ENCODE measurements at regions not wholly inside any gene's neighbourhood (a gene's known extent, or its start where the extent isn't known, plus 50 kb on each side); places are given as distances from the start of the nearest gene placed in this dataset.
"Not testable (repeated sequence)": the region's sequence is repeated elsewhere in the genome, so short reads cannot be mapped to it uniquely, and the experiment has no call there.

DNA sequence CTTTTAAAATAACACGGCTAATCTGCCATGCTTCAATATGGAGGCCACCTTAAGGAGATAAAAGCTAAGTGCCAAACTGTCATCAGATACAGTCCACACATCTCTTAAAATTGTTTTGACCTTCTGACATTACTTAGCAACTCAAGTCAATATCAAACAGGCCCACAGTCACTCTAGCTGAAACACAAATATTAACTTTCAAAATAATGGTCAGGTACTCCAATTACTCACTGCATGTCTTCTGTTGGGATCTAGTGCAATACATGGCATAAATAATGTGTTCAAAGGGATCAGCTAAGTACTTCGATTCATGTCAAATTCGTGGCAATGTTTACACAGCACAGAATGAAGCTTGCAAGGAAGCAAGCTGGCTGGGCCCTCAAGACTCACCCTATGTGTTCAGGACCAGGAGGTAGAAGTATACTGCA lies 133.9 kb upstream of the BEND6 start:
- no peak for DNase-seq (ENCODE audit: low read depth)
- H3K4me3 ChIP-seq (ENCODE audit: low read depth, low read length) = no peak overlapping the region
- TF ChIP-seq, protein P1, sequence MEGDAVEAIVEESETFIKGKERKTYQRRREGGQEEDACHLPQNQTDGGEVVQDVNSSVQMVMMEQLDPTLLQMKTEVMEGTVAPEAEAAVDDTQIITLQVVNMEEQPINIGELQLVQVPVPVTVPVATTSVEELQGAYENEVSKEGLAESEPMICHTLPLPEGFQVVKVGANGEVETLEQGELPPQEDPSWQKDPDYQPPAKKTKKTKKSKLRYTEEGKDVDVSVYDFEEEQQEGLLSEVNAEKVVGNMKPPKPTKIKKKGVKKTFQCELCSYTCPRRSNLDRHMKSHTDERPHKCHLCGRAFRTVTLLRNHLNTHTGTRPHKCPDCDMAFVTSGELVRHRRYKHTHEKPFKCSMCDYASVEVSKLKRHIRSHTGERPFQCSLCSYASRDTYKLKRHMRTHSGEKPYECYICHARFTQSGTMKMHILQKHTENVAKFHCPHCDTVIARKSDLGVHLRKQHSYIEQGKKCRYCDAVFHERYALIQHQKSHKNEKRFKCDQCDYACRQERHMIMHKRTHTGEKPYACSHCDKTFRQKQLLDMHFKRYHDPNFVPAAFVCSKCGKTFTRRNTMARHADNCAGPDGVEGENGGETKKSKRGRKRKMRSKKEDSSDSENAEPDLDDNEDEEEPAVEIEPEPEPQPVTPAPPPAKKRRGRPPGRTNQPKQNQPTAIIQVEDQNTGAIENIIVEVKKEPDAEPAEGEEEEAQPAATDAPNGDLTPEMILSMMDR (IDR thresholded peaks at IDR 0.05; ENCODE audit: insufficient read depth, low read depth, low read length) = no peak

DNA sequence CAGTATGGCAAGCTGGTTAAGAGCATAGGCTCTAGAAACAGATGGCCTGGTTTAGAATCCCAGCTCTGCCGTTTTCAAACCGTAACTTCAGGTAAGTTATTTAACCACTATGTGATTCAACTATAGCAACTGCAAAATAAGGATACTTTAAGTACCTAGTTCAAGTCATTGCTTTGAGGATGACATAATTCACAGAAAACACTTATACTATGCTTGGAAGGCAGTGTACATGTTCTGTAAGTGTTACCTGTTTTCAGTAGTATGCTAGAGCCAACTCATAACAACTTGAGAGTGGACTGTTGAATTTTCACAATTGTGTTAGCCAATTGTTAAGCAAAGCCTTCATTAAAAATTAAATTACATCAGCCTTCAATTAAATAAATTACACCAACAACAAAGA lies 134.8 kb upstream of the BEND6 start:
- TF ChIP-seq, protein P1 (IDR thresholded peaks at IDR 0.05; ENCODE audit: insufficient read depth, low read depth, low read length) = no peak
- H3K4me3 ChIP-seq (ENCODE audit: low read depth, low read length) = no peak overlapping the region

DNA sequence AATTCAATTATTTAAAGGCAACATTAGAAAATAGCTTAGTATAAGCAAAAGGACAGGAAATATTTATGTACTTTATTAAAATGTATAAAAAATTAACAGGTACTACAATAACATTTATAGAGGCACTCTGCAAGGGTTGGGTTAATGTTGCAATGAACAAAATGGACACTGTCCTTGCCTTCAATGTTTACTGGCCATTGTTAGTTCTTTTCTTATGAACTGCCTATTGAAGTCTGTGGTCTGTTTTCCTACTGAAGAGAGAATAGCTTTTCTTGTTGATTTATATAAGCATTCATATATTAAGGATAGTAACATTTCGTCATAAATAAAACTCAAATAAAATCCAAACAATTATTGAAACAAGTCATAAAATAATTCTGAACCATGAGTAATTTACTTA lies 135.3 kb upstream of the BEND6 start:
- TF ChIP-seq, protein P1 (IDR thresholded peaks at IDR 0.05; ENCODE audit: insufficient read depth, low read depth, low read length) = no peak
- DNase-seq (ENCODE audit: low read depth) = no peak
- no peak overlapping the region for H3K4me3 ChIP-seq (ENCODE audit: low read depth, low read length)

More for the DNA sequence above, 134.8 kb upstream of the BEND6 start:
- DNase-seq (ENCODE audit: low read depth) = no peak

DNA sequence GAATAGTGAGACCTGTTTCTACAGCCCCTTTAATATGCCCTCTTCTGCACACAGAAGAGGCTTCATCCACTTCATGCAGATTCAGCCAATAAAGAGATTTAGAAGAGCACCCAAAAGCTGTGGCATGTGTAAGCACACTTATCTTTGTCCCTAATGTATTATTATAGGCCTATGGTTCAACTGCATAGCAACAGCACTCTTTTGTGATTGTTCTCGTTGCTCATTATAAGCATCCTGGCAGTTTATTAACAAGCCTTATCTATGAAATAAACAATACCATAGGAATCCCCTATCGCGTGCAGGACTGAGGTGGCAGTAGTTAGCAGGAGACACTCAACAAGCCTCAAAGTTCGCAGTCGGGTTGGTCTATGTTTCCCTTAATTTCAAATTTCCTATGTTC lies 138.5 kb upstream of the BEND6 start:
- TF ChIP-seq, protein P1 (IDR thresholded peaks at IDR 0.05; ENCODE audit: insufficient read depth, low read depth, low read length) = no peak
- H3K4me3 ChIP-seq (ENCODE audit: low read depth, low read length) = no peak overlapping the region
- DNase-seq (ENCODE audit: low read depth) = no peak

DNA sequence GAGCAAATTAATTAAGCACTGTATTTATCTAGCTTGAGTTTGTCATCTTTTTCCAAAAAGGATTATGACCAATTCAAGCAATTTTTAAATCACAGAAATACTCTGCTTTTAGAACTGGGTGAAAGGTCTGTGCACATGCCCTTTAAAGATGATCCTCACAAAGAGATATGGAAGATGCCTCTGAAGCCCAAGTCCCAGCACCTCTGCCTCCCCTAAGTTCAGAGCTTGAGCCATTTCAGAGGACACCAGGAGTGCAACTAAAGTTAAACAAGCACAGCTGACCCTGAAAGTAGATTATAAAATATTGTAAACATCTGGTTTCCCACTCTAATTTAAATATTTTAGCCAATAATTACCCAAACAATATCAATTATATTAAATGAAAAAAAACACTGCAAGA lies 139.5 kb upstream of the BEND6 start:
- no peak overlapping the region for H3K4me3 ChIP-seq (ENCODE audit: low read depth, low read length)
- TF ChIP-seq, protein P1 (IDR thresholded peaks at IDR 0.05; ENCODE audit: insufficient read depth, low read depth, low read length) = no peak
- DNase-seq (ENCODE audit: low read depth) = no peak

DNA sequence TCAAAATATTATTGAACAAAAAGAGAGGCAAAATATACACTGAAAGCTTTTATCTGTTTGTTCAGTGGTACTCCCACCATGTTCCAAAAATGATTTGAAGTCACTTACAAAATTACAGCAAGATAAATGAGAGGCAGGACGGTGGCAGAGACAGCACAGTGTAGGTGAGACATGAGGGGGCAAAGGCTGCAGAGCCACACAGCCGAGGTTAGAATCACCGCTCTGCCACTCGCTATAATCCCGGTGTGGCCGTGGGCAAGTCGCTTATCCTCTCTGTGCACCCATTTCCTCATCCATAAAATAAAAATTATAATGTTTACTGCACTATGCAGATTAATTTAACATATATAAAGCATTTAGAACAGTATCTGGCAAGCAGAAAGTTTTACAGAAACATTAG lies 140.1 kb upstream of the BEND6 start:
- no peak for DNase-seq (ENCODE audit: low read depth)
- no peak overlapping the region for H3K4me3 ChIP-seq (ENCODE audit: low read depth, low read length)
- TF ChIP-seq, protein P1 (IDR thresholded peaks at IDR 0.05; ENCODE audit: insufficient read depth, low read depth, low read length) = no peak

DNA sequence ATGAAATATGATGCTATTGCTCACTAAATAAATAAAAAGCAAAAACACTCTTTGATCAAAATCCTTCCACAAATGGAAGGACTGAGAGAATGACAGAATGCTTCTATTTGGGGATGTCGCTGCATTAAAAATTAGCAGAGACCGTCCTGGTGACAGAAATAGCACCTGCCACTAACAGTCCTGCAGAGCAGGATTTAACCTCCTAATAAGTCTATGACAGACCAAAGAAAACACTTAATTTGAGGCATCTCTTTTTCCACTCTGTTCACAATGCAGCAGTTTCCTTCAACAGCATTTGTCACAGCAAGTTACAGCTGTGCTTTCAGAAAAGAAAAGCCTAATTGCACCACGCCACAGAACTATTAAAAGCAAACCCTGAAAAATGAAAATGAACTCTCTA lies 140.6 kb upstream of the BEND6 start:
- no peak for DNase-seq (ENCODE audit: low read depth)
- no peak overlapping the region for H3K4me3 ChIP-seq (ENCODE audit: low read depth, low read length)
- TF ChIP-seq, protein P1 (IDR thresholded peaks at IDR 0.05; ENCODE audit: insufficient read depth, low read depth, low read length) = no peak

DNA sequence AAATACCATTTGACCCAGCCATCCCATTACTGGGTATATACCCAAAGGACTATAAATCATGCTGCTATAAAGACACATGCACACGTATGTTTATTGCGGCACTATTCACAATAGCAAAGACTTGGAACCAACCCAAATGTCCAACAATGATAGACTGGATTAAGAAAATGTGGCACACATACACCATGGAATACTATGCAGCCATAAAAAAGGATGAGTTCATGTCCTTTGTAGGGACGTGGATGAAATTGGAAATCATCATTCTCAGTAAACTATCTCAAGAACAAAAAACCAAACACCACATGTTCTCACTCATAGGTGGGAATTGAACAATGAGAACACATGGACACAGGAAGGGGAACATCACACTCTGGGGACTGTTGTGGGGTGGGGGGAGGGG lies 142.1 kb upstream of the BEND6 start:
- not testable (repeated sequence) for H3K4me3 ChIP-seq (ENCODE audit: low read depth, low read length); DNase-seq (ENCODE audit: low read depth)
